ENCODE measurements at regions not wholly inside any gene's neighbourhood (a gene's known extent, or its start where the extent isn't known, plus 50 kb on each side); places are given as distances from the start of the nearest gene placed in this dataset.

- ATAC-seq = no peak
- TF ChIP-seq GLIS3 (CRISPR knock-in tag; IDR thresholded peaks at IDR 0.05) = no peak
- TF ChIP-seq ZFP3 (CRISPR knock-in tag; IDR thresholded peaks at IDR 0.05) = no peak
- no peak for TF ChIP-seq SNAI2 (CRISPR knock-in tag; IDR thresholded peaks at IDR 0.05)
- TF ChIP-seq ARNTL (CRISPR knock-in tag; IDR thresholded peaks at IDR 0.05; ENCODE audit: borderline replicate concordance, low read depth) = no peak
- no peak for TF ChIP-seq TSHZ2 (CRISPR knock-in tag; IDR thresholded peaks at IDR 0.05)
- TF ChIP-seq CSDC2 (CRISPR knock-in tag; IDR thresholded peaks at IDR 0.05) = no peak
- no peak for TF ChIP-seq TOX (CRISPR knock-in tag; IDR thresholded peaks at IDR 0.05; ENCODE audit: borderline replicate concordance)
- TF ChIP-seq TCF4 (CRISPR knock-in tag; IDR thresholded peaks at IDR 0.05; ENCODE audit: borderline replicate concordance) = no peak
- TF ChIP-seq RARB (CRISPR knock-in tag; IDR thresholded peaks at IDR 0.05) = no peak
- TF ChIP-seq ZNF565 (CRISPR knock-in tag; conservative IDR thresholded peaks at IDR 0.05; ENCODE audit: low read depth) = no peak
- TF ChIP-seq POU6F1 (CRISPR knock-in tag; IDR thresholded peaks at IDR 0.05; ENCODE audit: borderline replicate concordance, low read depth) = no peak
Measured at GRCh38 chr1:189899686-189900425, 577.8 kb downstream of the BRINP3 start.

GRCh38 chr1:189904509-189904908, 573.2 kb downstream of the BRINP3 start:
- no peak for ATAC-seq

More at GRCh38 chr1:189904509-189904908, 573.2 kb downstream of the BRINP3 start:
- no peak for TF ChIP-seq RARB (CRISPR knock-in tag; IDR thresholded peaks at IDR 0.05)
- TF ChIP-seq PPARA (CRISPR knock-in tag; IDR thresholded peaks at IDR 0.05; ENCODE audit: borderline replicate concordance) = no peak
- no peak for TF ChIP-seq BACH2 (CRISPR knock-in tag; IDR thresholded peaks at IDR 0.05; ENCODE audit: borderline replicate concordance)
- no peak for TF ChIP-seq PATZ1 (CRISPR knock-in tag; IDR thresholded peaks at IDR 0.05; ENCODE audit: borderline replicate concordance)
- TF ChIP-seq TCF4 (CRISPR knock-in tag; IDR thresholded peaks at IDR 0.05; ENCODE audit: borderline replicate concordance) = no peak
- TF ChIP-seq ZNF8 (CRISPR knock-in tag; IDR thresholded peaks at IDR 0.05) = no peak
- TF ChIP-seq ESRRG (CRISPR knock-in tag; IDR thresholded peaks at IDR 0.05) = no peak
- TF ChIP-seq ZFP3 (CRISPR knock-in tag; IDR thresholded peaks at IDR 0.05) = no peak
- no peak for TF ChIP-seq ZFP30 (CRISPR knock-in tag; IDR thresholded peaks at IDR 0.05)
- TF ChIP-seq ZNF70 (CRISPR knock-in tag; IDR thresholded peaks at IDR 0.05) = no peak
- TF ChIP-seq ISL1 (CRISPR knock-in tag; IDR thresholded peaks at IDR 0.05) = no peak
- no peak for TF ChIP-seq TSHZ2 (CRISPR knock-in tag; IDR thresholded peaks at IDR 0.05)
- TF ChIP-seq ARNTL (CRISPR knock-in tag; IDR thresholded peaks at IDR 0.05; ENCODE audit: borderline replicate concordance, low read depth) = no peak

Data from SK-N-SH treated with all-trans-retinoic acid at 6 μM for 48 hours (cell line).